ENCODE measurements at regions not wholly inside any gene's neighbourhood (a gene's known extent, or its start where the extent isn't known, plus 50 kb on each side); places are given as distances from the start of the nearest gene placed in this dataset.
"Not testable (repeated sequence)": the region's sequence is repeated elsewhere in the genome, so short reads cannot be mapped to it uniquely, and the experiment has no call there.

- Histone ChIP-seq H3K9me3 (no peaks in the 10 kb centered on the region), H3K4me3 (no peak overlapping the region), H3K36me3 (ENCODE audit: low read depth) (no peaks in the 10 kb centered on the region), H3K4me1 (ENCODE audit: low read depth) (no peaks in the 10 kb centered on the region)
- intact Hi-C loops (cut with DNase I, micrococcal nuclease): no loop called here
- no peak for TF ChIP-seq CTCF (IDR thresholded peaks at IDR 0.05)
- ATAC-seq: no peak
- DNase-seq: no peak
Measured at GRCh38 chr10:53491774-53492173, 719.2 kb upstream of the MBL2 start.

GRCh38 chr10:53490553-53490952, 718.0 kb upstream of the MBL2 start:
- intact Hi-C loops (cut with DNase I, micrococcal nuclease): no loop called here
- Histone ChIP-seq H3K9me3 (peaks cover 3% of the 10 kb centered on the region), H3K4me3 (no peak overlapping the region), H3K36me3 (ENCODE audit: low read depth) (no peaks in the 10 kb centered on the region), H3K4me1 (ENCODE audit: low read depth) (no peaks in the 10 kb centered on the region)
- no peak for ATAC-seq
- TF ChIP-seq CTCF (IDR thresholded peaks at IDR 0.05): no peak
- no peak for DNase-seq

GRCh38 chr10:53489335-53490182, 717.0 kb upstream of the MBL2 start:
- no peak for ATAC-seq
- H3K9me3 ChIP-seq: peaks cover 12% of the 10 kb centered on the region
- no peaks in the 10 kb centered on the region for H3K4me1 ChIP-seq (ENCODE audit: low read depth)
- intact Hi-C loops (cut with DNase I, micrococcal nuclease): no loop called here
- DNase-seq: no peak
- no peak for TF ChIP-seq CTCF (IDR thresholded peaks at IDR 0.05)
- H3K36me3 ChIP-seq (ENCODE audit: low read depth): no peaks in the 10 kb centered on the region
- H3K4me3 ChIP-seq: no peak overlapping the region

GRCh38 chr10:53487019-53487983, 714.7 kb upstream of the MBL2 start:
- no peaks in the 10 kb centered on the region for H3K4me1 ChIP-seq (ENCODE audit: low read depth)
- no peak for TF ChIP-seq CTCF (IDR thresholded peaks at IDR 0.05)
- no peak for DNase-seq
- no peak overlapping the region for H3K4me3 ChIP-seq
- intact Hi-C loops (cut with DNase I, micrococcal nuclease): no loop called here
- no peak for ATAC-seq
- peaks cover 16% of the 10 kb centered on the region for H3K9me3 ChIP-seq
- no peaks in the 10 kb centered on the region for H3K36me3 ChIP-seq (ENCODE audit: low read depth)

GRCh38 chr10:53485422-53485821, 712.8 kb upstream of the MBL2 start:
- DNase-seq; H3K4me3 ChIP-seq; intact Hi-C loops (cut with DNase I, micrococcal nuclease); H3K4me1 ChIP-seq (ENCODE audit: low read depth); ATAC-seq; H3K36me3 ChIP-seq (ENCODE audit: low read depth): not testable (repeated sequence)
- H3K9me3 ChIP-seq: peaks cover 16% of the 10 kb centered on the region

GRCh38 chr10:53479365-53479764, 706.8 kb upstream of the MBL2 start:
- intact Hi-C loops (cut with DNase I, micrococcal nuclease): no loop called here
- Histone ChIP-seq H3K4me3 (no peak overlapping the region), H3K4me1 (ENCODE audit: low read depth) (no peaks in the 10 kb centered on the region), H3K9me3 (peaks cover 1% of the 10 kb centered on the region), H3K36me3 (ENCODE audit: low read depth) (no peaks in the 10 kb centered on the region)
- ATAC-seq (no peak), DNase-seq (no peak)
- TF ChIP-seq CTCF (IDR thresholded peaks at IDR 0.05): no peak

All from mucosa of descending colon (tissue), 3 donors.